Upper lobe of right lung (tissue), 1 donor: ENCODE measurements at regions not wholly inside any gene's neighbourhood (a gene's known extent, or its start where the extent isn't known, plus 50 kb on each side); places are given as distances from the start of the nearest gene placed in this dataset.

Source experiments
- ATAC-seq: fragments of 200-7000 bp; cut with Tn5 transposase; one replicate; pipeline ENCODE4 v1.9.1; 2020; ENCODE audit warnings: mild to moderate bottlenecking, moderate library complexity
- DNase-seq: peaks from one replicate; pipeline ENCODE4 v3.0.0-alpha.2; 2020
- H3K27ac ChIP-seq: fragments of 200-600 bp; one replicate; pipeline ENCODE4 v1.8.0; 2022
- H3K27me3 ChIP-seq: fragments of 200-600 bp; one replicate; pipeline ENCODE4 v1.8.0; 2022; ENCODE audit warnings: mild to moderate bottlenecking
- H3K36me3 ChIP-seq: fragments of 200-600 bp; one replicate; pipeline ENCODE4 v1.8.0; 2022
- H3K4me1 ChIP-seq: fragments of 200-600 bp; one replicate; pipeline ENCODE4 v1.8.0; 2022
- H3K4me3 ChIP-seq: fragments of 200-600 bp; one replicate; pipeline ENCODE4 v1.8.0; 2022; ENCODE audit warnings: mild to moderate bottlenecking
- H3K9me3 ChIP-seq: fragments of 200-600 bp; one replicate; pipeline ENCODE4 v1.8.0; 2022
- intact Hi-C: fragments of 100-400 bp; cut with DNase I; formaldehyde crosslinking; loops from one replicate; pipeline ENCODE4 v1.11.0; 2022
- TF ChIP-seq, protein P1 (sequence below): fragments of 200-600 bp; IDR thresholded peaks from one replicate; pipeline ENCODE4 v1.8.0; 2022; ENCODE audit warnings: antibody characterized with exemption
- donor health status: DM: no; HTN: yes; CAD: no; lungs with severe emphysema.

DNA sequence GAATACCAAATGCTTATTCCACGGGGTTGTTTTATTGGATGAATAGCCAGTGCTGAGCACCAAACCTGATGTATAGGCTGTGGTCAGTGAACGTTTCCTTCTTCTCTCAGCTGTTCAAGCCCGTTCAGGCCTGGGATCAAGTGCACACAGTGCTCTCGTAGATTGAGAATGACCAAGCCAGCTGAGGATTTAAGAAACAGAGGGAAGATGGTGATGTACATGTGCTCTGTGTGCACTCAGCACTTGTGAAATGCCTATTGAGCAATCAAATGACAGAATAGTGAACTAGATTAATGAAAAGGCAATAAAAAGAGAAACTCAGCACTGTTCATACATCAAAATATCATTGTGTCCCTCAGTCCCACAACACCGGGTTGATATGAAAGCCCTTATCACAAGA, 302.5 kb downstream of the BMPER start:
- intact Hi-C loops: no loop called here
- Histone ChIP-seq H3K36me3 (no peaks in the 10 kb centered on the region), H3K4me3 (no peak overlapping the region), H3K27ac (no peak overlapping the region), H3K27me3 (no peaks in the 10 kb centered on the region), H3K9me3 (no peaks in the 10 kb centered on the region), H3K4me1 (no peaks in the 10 kb centered on the region)
- TF ChIP-seq, protein P1, sequence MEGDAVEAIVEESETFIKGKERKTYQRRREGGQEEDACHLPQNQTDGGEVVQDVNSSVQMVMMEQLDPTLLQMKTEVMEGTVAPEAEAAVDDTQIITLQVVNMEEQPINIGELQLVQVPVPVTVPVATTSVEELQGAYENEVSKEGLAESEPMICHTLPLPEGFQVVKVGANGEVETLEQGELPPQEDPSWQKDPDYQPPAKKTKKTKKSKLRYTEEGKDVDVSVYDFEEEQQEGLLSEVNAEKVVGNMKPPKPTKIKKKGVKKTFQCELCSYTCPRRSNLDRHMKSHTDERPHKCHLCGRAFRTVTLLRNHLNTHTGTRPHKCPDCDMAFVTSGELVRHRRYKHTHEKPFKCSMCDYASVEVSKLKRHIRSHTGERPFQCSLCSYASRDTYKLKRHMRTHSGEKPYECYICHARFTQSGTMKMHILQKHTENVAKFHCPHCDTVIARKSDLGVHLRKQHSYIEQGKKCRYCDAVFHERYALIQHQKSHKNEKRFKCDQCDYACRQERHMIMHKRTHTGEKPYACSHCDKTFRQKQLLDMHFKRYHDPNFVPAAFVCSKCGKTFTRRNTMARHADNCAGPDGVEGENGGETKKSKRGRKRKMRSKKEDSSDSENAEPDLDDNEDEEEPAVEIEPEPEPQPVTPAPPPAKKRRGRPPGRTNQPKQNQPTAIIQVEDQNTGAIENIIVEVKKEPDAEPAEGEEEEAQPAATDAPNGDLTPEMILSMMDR: no peak
- no peak for ATAC-seq
- DNase-seq: no peak

DNA sequence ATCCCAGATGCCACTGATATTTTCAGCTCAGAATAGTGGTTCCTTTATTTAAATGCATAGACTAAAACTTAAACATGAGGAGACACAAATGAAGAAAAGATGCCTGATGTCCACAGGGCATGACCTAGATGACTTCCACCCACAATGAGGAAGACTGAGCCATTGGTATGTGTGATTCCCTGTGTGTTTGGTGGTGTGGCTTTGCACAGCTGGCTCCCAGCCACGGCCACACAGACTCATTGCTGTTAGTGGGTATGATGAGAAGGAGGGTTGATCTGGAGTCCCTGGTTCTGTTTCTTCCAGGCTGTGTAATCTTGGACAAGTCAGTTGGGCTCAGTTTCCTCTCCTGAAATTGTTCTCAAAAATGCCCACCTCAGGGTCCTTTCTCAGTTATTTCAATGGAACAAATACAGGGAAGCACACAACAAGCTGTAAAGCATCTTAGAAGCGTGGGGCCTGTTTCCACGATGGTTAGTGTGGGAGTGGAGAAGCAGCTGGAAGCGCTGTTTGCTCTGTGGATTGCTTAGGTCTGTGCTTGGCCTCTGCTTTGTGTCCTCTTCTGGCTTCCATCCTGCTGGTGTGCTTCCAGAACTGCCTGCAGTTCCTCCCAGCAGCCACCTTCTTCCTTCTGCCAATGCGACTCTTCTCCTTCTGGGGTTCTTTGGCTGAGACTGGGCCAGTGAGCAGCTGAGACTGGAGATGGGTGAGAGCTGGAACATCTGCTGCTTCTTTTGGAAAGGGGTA, 303.7 kb downstream of the BMPER start:
- DNase-seq: no peak
- Histone ChIP-seq H3K4me3 (no peak overlapping the region), H3K9me3 (no peaks in the 10 kb centered on the region), H3K27me3 (no peaks in the 10 kb centered on the region), H3K4me1 (no peaks in the 10 kb centered on the region), H3K27ac (no peak overlapping the region), H3K36me3 (no peaks in the 10 kb centered on the region)
- TF ChIP-seq, protein P1: no peak
- ATAC-seq: no peak
- intact Hi-C loops: no loop called here

DNA sequence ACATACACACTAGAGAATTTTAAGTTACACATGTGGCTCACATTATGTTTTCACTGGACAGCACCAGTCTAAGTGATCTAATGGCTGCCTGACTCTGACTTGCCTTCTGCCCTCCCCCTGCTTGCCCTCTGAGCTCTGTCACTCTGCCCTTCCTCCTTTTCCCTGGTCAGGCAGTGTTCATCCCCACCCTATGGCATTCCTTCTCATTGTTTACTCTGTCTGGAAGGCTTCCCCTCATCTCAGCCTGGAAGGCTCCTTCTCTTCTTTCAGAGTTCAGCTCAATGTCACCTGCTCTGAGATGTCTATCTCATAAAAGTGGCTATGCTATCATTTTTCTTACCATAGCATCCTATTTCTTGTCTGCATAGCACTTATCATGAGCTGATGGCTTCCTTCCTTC, 305.7 kb downstream of the BMPER start:
- TF ChIP-seq, protein P1: no peak
- H3K9me3 ChIP-seq: no peaks in the 10 kb centered on the region
- no peak overlapping the region for H3K4me3 ChIP-seq
- no peak for DNase-seq
- H3K36me3 ChIP-seq: no peaks in the 10 kb centered on the region
- no peak overlapping the region for H3K27ac ChIP-seq
- intact Hi-C loops: no loop called here
- no peak for ATAC-seq
- no peaks in the 10 kb centered on the region for H3K4me1 ChIP-seq
- H3K27me3 ChIP-seq: no peaks in the 10 kb centered on the region

DNA sequence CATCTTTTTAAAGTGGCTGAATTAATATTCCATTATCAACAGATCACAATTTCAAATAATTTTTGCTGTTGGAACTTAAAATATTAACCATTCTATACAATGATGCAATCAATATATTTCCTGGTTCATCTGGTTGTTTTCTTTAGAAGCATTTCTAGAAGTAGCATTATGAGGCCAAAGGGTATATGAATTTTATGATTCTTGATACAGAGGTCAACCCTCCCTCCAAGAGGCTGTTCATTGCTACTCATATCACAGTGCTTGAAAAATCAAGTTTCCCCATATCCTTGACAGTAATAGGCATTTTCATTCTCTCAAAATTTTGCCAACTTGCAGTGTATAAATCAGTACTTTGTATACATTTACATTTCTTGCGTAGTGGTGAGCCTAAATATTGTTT, 312.6 kb downstream of the BMPER start:
- H3K36me3 ChIP-seq: no peaks in the 10 kb centered on the region
- ATAC-seq: no peak
- H3K4me1 ChIP-seq: no peaks in the 10 kb centered on the region
- DNase-seq: no peak
- intact Hi-C loops: no loop called here
- H3K9me3 ChIP-seq: no peaks in the 10 kb centered on the region
- TF ChIP-seq, protein P1: no peak
- H3K27ac ChIP-seq: no peak overlapping the region
- no peak overlapping the region for H3K4me3 ChIP-seq
- no peaks in the 10 kb centered on the region for H3K27me3 ChIP-seq

DNA sequence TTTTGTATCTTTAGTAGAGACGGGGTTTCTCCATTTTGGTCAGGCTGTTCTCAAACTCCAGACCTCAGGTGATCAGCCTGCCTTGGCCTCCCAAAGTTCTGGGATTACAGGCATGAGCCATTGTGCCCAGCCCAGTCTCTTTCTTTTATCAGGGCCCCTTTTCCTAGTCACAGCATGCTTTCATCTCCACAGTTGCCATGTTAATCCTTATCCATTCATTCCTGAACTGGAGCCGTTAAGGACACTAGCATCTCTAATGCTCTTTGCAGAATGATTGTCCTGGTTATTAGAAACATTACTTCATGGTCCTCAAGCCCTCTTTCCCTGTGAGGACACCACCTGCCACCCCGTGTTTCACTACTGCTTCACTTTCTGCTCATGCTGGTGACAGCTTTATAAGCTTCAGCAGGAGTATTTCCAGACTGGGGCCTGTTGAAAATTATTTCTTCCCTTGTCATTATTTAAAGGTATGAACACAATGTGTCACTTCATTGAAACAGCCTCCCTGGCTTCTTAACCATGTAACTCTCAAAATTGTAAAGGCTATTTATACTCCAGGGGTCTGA, 313.9 kb downstream of the BMPER start:
- Histone ChIP-seq H3K9me3 (no peaks in the 10 kb centered on the region), H3K27me3 (no peaks in the 10 kb centered on the region), H3K27ac (no peak overlapping the region), H3K4me3 (no peak overlapping the region), H3K4me1 (no peaks in the 10 kb centered on the region), H3K36me3 (no peaks in the 10 kb centered on the region)
- TF ChIP-seq, protein P1: no peak
- intact Hi-C loops: no loop called here
- no peak for DNase-seq
- ATAC-seq: no peak
